ENCODE measurements at regions not wholly inside any gene's neighbourhood (a gene's known extent, or its start where the extent isn't known, plus 50 kb on each side); places are given as distances from the start of the nearest gene placed in this dataset.

DNA sequence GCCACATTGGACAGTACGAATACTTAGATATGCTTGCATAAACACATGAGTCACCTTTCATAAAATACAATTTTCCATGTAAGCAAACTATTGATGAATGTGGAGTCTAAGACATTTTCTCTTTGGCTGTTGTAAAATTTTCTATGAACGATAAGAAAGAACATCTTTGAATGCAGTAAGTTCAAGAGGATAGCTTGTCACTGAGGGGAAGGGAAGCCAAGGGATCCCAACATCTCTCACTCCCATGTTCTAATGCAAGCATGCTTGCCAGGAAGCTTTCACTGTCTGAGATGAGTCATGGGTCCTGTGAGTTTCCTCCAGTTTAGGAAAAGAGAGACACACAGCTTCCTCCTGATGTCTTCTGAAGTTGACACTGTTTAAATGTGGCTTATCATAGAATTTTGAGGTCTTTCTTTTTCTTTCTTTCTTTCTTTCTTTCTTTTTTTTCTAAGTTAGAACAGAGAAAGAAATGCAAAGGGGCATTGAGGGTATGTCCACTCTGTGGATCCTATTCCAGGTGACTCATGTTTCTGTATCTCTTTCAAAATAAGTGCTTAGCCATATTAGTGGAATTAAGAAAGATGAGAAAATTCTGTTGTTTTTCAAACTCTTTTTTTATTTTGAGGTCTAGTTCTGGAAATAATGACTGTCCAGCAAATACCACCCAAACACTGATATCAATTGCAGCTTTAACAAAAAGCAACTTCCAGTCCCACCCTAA lies 146.6 kb downstream of the RDH14 start:
- TF ChIP-seq CTCF (conservative IDR thresholded peaks at IDR 0.05): no peak
- Mint-ChIP-seq H3K9me3 (no peaks in the 10 kb centered on the region), H3K4me1 (no peaks in the 10 kb centered on the region), H3K27ac (ENCODE audit: unreplicated experiment) (no peak overlapping the region), H3K27me3 (ENCODE audit: low read depth) (no peaks in the 10 kb centered on the region), H3K36me3 (ENCODE audit: low read depth) (no peaks in the 10 kb centered on the region), H3K4me3 (no peak overlapping the region)
- no peak for DNase-seq (ENCODE audit: low read depth, low spot score)

- Mint-ChIP-seq H3K4me3 (no peak overlapping the region), H3K9me3 (no peaks in the 10 kb centered on the region), H3K27ac (ENCODE audit: unreplicated experiment) (no peak overlapping the region), H3K27me3 (ENCODE audit: low read depth) (no peaks in the 10 kb centered on the region), H3K4me1 (no peaks in the 10 kb centered on the region), H3K36me3 (ENCODE audit: low read depth) (no peaks in the 10 kb centered on the region)
- no peak for TF ChIP-seq CTCF (conservative IDR thresholded peaks at IDR 0.05)
- DNase-seq (ENCODE audit: low read depth, low spot score): no peak
Measured at GRCh38 chr2:18412980-18413675, 147.3 kb downstream of the RDH14 start.

DNA sequence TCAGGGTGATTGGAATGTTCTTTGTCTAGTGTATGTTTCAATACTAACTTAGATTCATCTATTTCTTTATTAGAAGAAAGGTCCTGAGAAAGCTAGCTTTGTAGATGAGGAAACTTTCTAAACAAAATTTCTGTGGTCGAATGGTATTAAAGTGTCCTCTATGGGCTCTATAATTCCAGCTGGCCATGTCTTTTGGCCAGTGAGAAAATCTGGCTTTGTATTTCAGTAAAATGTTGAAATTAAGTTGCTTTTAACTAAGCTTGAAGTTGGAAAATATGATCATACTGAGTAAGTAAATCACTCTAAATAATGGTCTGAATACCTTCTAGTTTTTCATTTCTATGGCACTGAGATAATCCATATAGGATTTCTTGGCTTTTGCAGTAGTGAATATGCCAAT lies 148.8 kb downstream of the RDH14 start:
- Mint-ChIP-seq H3K27me3 (ENCODE audit: low read depth) (no peaks in the 10 kb centered on the region), H3K4me3 (no peak overlapping the region), H3K36me3 (ENCODE audit: low read depth) (no peaks in the 10 kb centered on the region), H3K9me3 (no peaks in the 10 kb centered on the region), H3K4me1 (no peaks in the 10 kb centered on the region), H3K27ac (ENCODE audit: unreplicated experiment) (no peak overlapping the region)
- DNase-seq (ENCODE audit: low read depth, low spot score): no peak
- TF ChIP-seq CTCF (conservative IDR thresholded peaks at IDR 0.05): no peak

DNA sequence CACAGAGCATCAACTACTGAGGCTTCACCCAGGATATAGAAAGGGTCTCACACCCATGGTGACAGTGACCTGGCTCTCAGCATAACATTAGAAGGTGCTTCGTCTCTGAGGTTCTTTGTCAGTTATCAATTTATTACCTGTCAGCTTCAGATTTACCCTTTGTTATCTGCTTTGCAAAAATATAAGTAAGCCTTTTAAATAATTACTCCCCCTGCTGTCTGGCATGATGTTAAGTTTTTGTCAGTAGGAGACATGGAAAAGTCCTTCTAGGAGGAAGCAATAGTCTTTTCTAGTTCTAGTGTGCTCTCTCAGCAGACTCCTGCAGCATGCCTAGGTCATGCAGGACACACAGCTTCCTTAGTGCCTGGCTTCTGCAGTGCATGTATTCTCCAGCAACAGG lies 149.9 kb downstream of the RDH14 start:
- Mint-ChIP-seq H3K27me3 (ENCODE audit: low read depth) (no peaks in the 10 kb centered on the region), H3K36me3 (ENCODE audit: low read depth) (no peaks in the 10 kb centered on the region), H3K4me3 (no peak overlapping the region), H3K9me3 (no peaks in the 10 kb centered on the region), H3K4me1 (no peaks in the 10 kb centered on the region), H3K27ac (ENCODE audit: unreplicated experiment) (no peak overlapping the region)
- TF ChIP-seq CTCF (conservative IDR thresholded peaks at IDR 0.05): no peak
- no peak for DNase-seq (ENCODE audit: low read depth, low spot score)

DNA sequence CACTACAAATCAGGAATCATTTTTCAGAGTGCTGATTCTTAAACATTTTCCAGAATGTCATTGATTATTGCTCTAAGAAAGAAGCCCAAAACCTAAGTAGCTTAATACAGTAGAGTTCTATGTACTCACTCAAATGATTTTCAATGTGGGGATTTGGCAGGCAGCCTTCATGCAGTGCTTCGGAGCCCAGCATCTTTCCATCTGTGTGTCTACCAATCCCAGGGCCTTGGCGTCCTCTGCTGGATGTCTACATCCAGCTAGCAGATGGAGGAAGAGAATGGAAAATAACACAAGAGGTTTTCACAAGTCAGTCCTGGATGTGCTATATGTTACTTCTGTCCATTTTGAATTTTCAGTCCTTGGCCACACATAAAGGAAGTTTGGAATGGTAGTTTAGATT lies 151.8 kb downstream of the RDH14 start:
- Mint-ChIP-seq H3K4me3 (no peak overlapping the region), H3K27ac (ENCODE audit: unreplicated experiment) (no peak overlapping the region), H3K36me3 (ENCODE audit: low read depth) (no peaks in the 10 kb centered on the region), H3K9me3 (no peaks in the 10 kb centered on the region), H3K27me3 (ENCODE audit: low read depth) (no peaks in the 10 kb centered on the region), H3K4me1 (no peaks in the 10 kb centered on the region)
- TF ChIP-seq CTCF (conservative IDR thresholded peaks at IDR 0.05): no peak
- DNase-seq (ENCODE audit: low read depth, low spot score): no peak

Data from neural crest cell (in vitro differentiated cells).